ENCODE measurements at regions not wholly inside any gene's neighbourhood (a gene's known extent, or its start where the extent isn't known, plus 50 kb on each side); places are given as distances from the start of the nearest gene placed in this dataset.

DNA sequence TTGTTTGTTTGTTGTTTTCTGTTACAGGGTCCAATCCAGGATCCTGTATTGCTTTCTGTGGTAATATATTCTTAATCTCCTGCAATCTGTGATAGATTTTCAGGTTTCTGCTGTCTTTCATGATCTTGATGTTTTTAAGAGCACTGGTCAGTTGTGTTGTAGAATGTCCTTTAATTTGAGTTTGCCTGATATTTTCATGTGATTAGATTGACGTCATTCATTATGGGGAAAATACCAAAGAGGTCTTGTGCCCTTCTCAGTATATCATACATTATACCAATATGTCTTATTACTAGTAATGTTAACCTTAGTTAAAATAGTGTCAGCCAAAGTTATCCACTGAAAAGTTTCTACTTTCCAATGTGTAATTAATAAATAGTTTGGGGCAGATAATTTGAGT lies 929.3 kb downstream of the PCDH19 start:
- no peak overlapping the region for H3K27ac Mint-ChIP-seq (ENCODE audit: unreplicated experiment)
- H3K4me1 Mint-ChIP-seq (ENCODE audit: unreplicated experiment) = no peaks in the 10 kb centered on the region
- no peaks in the 10 kb centered on the region for H3K9me3 Mint-ChIP-seq (ENCODE audit: unreplicated experiment)
- no peak for DNase-seq (ENCODE audit: low spot score)
- TF ChIP-seq, protein P1, sequence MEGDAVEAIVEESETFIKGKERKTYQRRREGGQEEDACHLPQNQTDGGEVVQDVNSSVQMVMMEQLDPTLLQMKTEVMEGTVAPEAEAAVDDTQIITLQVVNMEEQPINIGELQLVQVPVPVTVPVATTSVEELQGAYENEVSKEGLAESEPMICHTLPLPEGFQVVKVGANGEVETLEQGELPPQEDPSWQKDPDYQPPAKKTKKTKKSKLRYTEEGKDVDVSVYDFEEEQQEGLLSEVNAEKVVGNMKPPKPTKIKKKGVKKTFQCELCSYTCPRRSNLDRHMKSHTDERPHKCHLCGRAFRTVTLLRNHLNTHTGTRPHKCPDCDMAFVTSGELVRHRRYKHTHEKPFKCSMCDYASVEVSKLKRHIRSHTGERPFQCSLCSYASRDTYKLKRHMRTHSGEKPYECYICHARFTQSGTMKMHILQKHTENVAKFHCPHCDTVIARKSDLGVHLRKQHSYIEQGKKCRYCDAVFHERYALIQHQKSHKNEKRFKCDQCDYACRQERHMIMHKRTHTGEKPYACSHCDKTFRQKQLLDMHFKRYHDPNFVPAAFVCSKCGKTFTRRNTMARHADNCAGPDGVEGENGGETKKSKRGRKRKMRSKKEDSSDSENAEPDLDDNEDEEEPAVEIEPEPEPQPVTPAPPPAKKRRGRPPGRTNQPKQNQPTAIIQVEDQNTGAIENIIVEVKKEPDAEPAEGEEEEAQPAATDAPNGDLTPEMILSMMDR (IDR thresholded peaks at IDR 0.05; ENCODE audit: unreplicated experiment) = no peak
- no peak overlapping the region for H3K4me3 Mint-ChIP-seq (ENCODE audit: unreplicated experiment)
- H3K36me3 Mint-ChIP-seq (ENCODE audit: low read depth, unreplicated experiment) = no peaks in the 10 kb centered on the region
- no peaks in the 10 kb centered on the region for H3K27me3 Mint-ChIP-seq (ENCODE audit: unreplicated experiment)

DNA sequence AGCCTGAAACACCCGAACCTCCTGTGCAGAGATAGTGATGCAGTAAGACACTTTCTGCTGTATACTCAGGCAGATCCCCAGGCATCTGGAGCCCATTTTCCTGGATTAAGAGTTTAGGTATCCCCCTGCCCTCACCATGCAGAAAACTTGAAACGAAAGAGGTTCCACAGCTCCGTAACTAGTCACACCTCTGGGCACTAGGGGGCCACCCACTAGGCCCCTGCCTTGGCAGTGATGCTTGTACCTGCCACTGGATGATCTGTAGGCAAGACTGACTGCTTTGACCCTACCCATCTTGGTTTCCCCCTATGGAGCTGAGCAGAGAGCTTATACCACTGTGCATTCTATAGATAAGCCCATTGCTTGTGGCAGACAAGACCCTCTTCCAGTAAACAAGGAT lies 940.6 kb downstream of the PCDH19 start:
- no peaks in the 10 kb centered on the region for H3K4me1 Mint-ChIP-seq (ENCODE audit: unreplicated experiment)
- TF ChIP-seq, protein P1 (IDR thresholded peaks at IDR 0.05; ENCODE audit: unreplicated experiment) = no peak
- H3K27me3 Mint-ChIP-seq (ENCODE audit: unreplicated experiment) = no peaks in the 10 kb centered on the region
- no peak for DNase-seq (ENCODE audit: low spot score)
- H3K36me3 Mint-ChIP-seq (ENCODE audit: low read depth, unreplicated experiment) = no peaks in the 10 kb centered on the region
- H3K27ac Mint-ChIP-seq (ENCODE audit: unreplicated experiment) = no peak overlapping the region
- H3K9me3 Mint-ChIP-seq (ENCODE audit: unreplicated experiment) = no peaks in the 10 kb centered on the region
- no peak overlapping the region for H3K4me3 Mint-ChIP-seq (ENCODE audit: unreplicated experiment)

DNA sequence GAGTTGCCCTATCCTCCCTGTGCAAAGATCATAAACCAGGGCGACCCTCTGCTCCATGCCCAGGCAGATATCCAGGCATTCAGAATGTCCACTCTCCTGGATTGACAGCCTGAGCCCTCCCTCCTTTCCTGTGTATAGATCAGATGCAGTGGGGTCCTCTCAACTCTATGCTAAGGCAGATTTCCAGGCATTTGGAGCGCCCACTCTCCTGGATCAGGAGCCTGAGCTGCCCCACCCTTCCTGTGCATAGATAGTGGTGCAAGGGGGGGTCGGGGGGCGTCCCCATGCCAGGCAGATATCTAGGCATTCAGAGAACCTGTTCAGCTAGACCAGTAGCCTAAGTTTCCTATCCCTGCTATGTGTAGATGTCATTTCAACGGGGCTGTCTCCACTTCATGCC lies 941.1 kb downstream of the PCDH19 start:
- no peak for DNase-seq (ENCODE audit: low spot score)
- no peak overlapping the region for H3K4me3 Mint-ChIP-seq (ENCODE audit: unreplicated experiment)
- TF ChIP-seq, protein P1 (IDR thresholded peaks at IDR 0.05; ENCODE audit: unreplicated experiment) = no peak
- H3K4me1 Mint-ChIP-seq (ENCODE audit: unreplicated experiment) = no peaks in the 10 kb centered on the region
- no peak overlapping the region for H3K27ac Mint-ChIP-seq (ENCODE audit: unreplicated experiment)
- H3K36me3 Mint-ChIP-seq (ENCODE audit: low read depth, unreplicated experiment) = no peaks in the 10 kb centered on the region
- no peaks in the 10 kb centered on the region for H3K27me3 Mint-ChIP-seq (ENCODE audit: unreplicated experiment)
- H3K9me3 Mint-ChIP-seq (ENCODE audit: unreplicated experiment) = no peaks in the 10 kb centered on the region

DNA sequence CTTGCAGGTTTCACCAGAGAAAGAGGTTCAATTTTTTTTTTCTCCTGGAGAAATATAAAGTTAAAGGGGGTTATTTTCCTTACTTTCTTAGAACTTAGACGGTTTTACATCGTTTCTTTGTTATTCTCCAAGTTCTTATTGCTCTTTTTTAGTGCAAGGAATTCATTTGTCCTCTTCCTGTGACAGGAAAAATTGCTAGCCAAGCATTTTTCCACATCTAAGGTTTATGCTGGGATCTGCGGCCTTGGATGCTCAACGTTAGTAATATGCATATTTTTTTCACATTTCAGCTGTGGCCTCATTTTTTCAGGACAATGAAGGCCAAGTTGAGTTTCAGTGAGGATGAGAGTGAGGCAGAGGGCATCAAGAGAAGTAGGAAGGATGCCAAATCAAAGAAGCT lies 948.9 kb downstream of the PCDH19 start:
- Mint-ChIP-seq H3K27ac (ENCODE audit: unreplicated experiment) (no peak overlapping the region), H3K27me3 (ENCODE audit: unreplicated experiment) (no peaks in the 10 kb centered on the region), H3K36me3 (ENCODE audit: low read depth, unreplicated experiment) (no peaks in the 10 kb centered on the region), H3K9me3 (ENCODE audit: unreplicated experiment) (no peaks in the 10 kb centered on the region), H3K4me3 (ENCODE audit: unreplicated experiment) (no peak overlapping the region), H3K4me1 (ENCODE audit: unreplicated experiment) (no peaks in the 10 kb centered on the region)
- TF ChIP-seq, protein P1 (IDR thresholded peaks at IDR 0.05; ENCODE audit: unreplicated experiment) = no peak
- DNase-seq (ENCODE audit: low spot score) = no peak

DNA sequence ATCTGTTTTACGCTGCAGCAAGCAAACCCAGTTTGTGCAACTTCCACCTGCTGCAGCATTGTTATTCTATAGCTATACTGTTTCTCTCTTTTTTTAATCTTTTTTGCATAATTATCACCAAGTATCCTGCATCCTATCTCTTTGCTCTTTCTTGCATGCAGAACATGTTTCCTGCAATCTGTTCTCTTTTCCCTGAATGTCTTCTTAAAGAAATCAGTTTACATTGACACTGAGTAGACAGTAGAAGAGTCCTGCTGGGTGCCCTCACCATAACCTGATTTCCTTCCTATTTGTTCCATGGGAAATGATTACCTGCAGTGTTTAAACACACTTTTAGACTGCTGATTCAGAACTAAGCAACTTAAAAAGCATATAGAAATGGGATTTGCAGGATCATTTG lies 964.7 kb downstream of the PCDH19 start:
- no peaks in the 10 kb centered on the region for H3K4me1 Mint-ChIP-seq (ENCODE audit: unreplicated experiment)
- H3K27ac Mint-ChIP-seq (ENCODE audit: unreplicated experiment) = no peak overlapping the region
- H3K4me3 Mint-ChIP-seq (ENCODE audit: unreplicated experiment) = no peak overlapping the region
- H3K36me3 Mint-ChIP-seq (ENCODE audit: low read depth, unreplicated experiment) = no peaks in the 10 kb centered on the region
- H3K27me3 Mint-ChIP-seq (ENCODE audit: unreplicated experiment) = no peaks in the 10 kb centered on the region
- H3K9me3 Mint-ChIP-seq (ENCODE audit: unreplicated experiment) = no peaks in the 10 kb centered on the region
- TF ChIP-seq, protein P1 (IDR thresholded peaks at IDR 0.05; ENCODE audit: unreplicated experiment) = no peak
- DNase-seq (ENCODE audit: low spot score) = no peak

Measured in endothelial cell (in vitro differentiated cells).